Fibroblast of lung (primary cell): ENCODE measurements at regions not wholly inside any gene's neighbourhood (a gene's known extent, or its start where the extent isn't known, plus 50 kb on each side); places are given as distances from the start of the nearest gene placed in this dataset.

Experiments
- DNase-seq, 2 donors: peaks; one replicate each; pipeline versions ENCODE4 v3.0.0 to v3.0.0-alpha.2; 2010; ENCODE audit warnings: low read depth in 2 of 2
- H2AFZ ChIP-seq: 2 replicates; pipeline ENCODE4 v1.5.1; 2012; ENCODE audit warnings: low read length, control low read depth, inconsistent platforms
- H3K27ac ChIP-seq: 2 replicates; pipeline ENCODE4 v1.5.1; 2011; ENCODE audit warnings: low read length, control low read depth; ENCODE audit not compliant: insufficient read depth
- H3K27me3 ChIP-seq: 2 replicates; pipeline ENCODE4 v1.5.1; 2011; ENCODE audit warnings: mild to moderate bottlenecking, low read length; ENCODE audit not compliant: control insufficient read depth, insufficient read depth
- H3K36me3 ChIP-seq: 2 replicates; pipeline ENCODE4 v1.5.1; 2011; ENCODE audit warnings: low read length; ENCODE audit not compliant: control insufficient read depth, insufficient read depth
- H3K4me1 ChIP-seq: 2 replicates; pipeline ENCODE4 v1.5.1; 2011; ENCODE audit warnings: low read length; ENCODE audit not compliant: control insufficient read depth, insufficient read depth; ENCODE audit errors: extremely low read depth
- H3K4me2 ChIP-seq: 2 replicates; pipeline ENCODE4 v1.5.1; 2011; ENCODE audit warnings: low read length, control low read depth; ENCODE audit not compliant: insufficient read depth; ENCODE audit errors: extremely low read depth
- H3K4me3 ChIP-seq, 4 experiments: fragments of 200-600 bp in 1 of 4; sonication (generic) in 1 of 4; replicated peaks in 1 of 4; 2 replicates each; pipeline ENCODE4 v1.5.1; 2011 to 2016; ENCODE audit warnings: low read length in 4 of 4, low read depth in 3 of 4, mild to moderate bottlenecking in 3 of 4, control low read depth in 2 of 4, inconsistent platforms in 1 of 4, mixed read lengths in 1 of 4; ENCODE audit not compliant: insufficient read depth in 1 of 4; ENCODE audit errors: control extremely low read depth in 1 of 4
- H3K79me2 ChIP-seq: 2 replicates; pipeline ENCODE4 v1.5.1; 2012; ENCODE audit warnings: mild to moderate bottlenecking, low read length, inconsistent platforms; ENCODE audit not compliant: control insufficient read depth, insufficient read depth
- H3K9ac ChIP-seq: 2 replicates; pipeline ENCODE4 v1.5.1; 2011; ENCODE audit warnings: mild to moderate bottlenecking, low read length, control low read depth; ENCODE audit not compliant: insufficient read depth
- H3K9me3 ChIP-seq: 2 replicates; pipeline ENCODE4 v1.5.1; 2012; ENCODE audit warnings: low read depth, low read length; ENCODE audit not compliant: control insufficient read depth, insufficient read depth
- H4K20me1 ChIP-seq: 2 replicates; pipeline ENCODE4 v1.5.1; 2011; ENCODE audit warnings: low read length; ENCODE audit not compliant: control insufficient read depth, insufficient read depth; ENCODE audit errors: extremely low read depth
- EZH2 ChIP-seq: IDR thresholded peaks from 2 replicates; pipeline ENCODE4 v1.5.1; 2012; ENCODE audit warnings: low read length, control low read depth, mild to moderate bottlenecking; ENCODE audit errors: missing control alignments
- TF ChIP-seq, protein P1 (sequence below), 2 donors: IDR thresholded peaks in 1 of 2; conservative IDR thresholded peaks in 1 of 2; 1 replicate in 1 of 2; 2 replicates in 1 of 2; pipeline ENCODE4 v1.5.1; 2011 to 2012; ENCODE audit warnings: low read length in 2 of 2, control low read depth in 1 of 2, inconsistent platforms in 1 of 2, low read depth in 1 of 2, mild to moderate bottlenecking in 1 of 2

DNA sequence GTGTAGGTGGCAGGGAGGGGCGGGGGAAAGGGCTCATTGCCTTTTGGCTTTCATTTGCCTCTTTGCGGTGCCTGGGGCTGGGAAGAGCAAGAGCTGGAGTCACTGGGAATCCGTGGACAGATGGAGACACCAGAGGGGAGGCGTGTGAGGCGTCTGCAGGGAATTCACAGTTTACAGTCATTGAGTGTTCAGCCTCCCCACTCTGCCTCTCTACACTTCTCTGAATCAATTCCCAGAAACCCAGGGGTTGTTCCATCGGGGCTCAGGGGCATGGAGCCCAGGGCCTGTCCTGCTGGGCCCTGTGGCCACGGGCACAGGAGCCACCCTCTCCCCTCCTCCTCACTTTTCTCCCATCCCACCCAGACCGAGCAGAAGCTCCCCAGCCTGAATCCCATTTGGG is 160.5 kb upstream of the NAV2 start:
- no peak overlapping the region for H3K4me2 ChIP-seq
- H3K27ac ChIP-seq, result no peak overlapping the region
- H3K36me3 ChIP-seq, result no peaks in the 10 kb centered on the region
- TF ChIP-seq, protein P1, sequence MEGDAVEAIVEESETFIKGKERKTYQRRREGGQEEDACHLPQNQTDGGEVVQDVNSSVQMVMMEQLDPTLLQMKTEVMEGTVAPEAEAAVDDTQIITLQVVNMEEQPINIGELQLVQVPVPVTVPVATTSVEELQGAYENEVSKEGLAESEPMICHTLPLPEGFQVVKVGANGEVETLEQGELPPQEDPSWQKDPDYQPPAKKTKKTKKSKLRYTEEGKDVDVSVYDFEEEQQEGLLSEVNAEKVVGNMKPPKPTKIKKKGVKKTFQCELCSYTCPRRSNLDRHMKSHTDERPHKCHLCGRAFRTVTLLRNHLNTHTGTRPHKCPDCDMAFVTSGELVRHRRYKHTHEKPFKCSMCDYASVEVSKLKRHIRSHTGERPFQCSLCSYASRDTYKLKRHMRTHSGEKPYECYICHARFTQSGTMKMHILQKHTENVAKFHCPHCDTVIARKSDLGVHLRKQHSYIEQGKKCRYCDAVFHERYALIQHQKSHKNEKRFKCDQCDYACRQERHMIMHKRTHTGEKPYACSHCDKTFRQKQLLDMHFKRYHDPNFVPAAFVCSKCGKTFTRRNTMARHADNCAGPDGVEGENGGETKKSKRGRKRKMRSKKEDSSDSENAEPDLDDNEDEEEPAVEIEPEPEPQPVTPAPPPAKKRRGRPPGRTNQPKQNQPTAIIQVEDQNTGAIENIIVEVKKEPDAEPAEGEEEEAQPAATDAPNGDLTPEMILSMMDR (conservative IDR thresholded peaks at IDR 0.05 in 1 of 2, IDR thresholded peaks at IDR 0.05 in 1 of 2; ENCODE audit: low read depth in 1 of 2, low read length in 2 of 2), result no peak
- TF ChIP-seq EZH2, result no peak
- peaks cover 4% of the 10 kb centered on the region for H3K4me1 ChIP-seq
- H3K27me3 ChIP-seq, result no peaks in the 10 kb centered on the region
- no peak overlapping the region for H3K4me3 ChIP-seq
- no peaks in the 10 kb centered on the region for H3K9me3 ChIP-seq
- H4K20me1 ChIP-seq, result no peaks in the 10 kb centered on the region
- DNase-seq, result no peak
- H2AFZ ChIP-seq, result no peak overlapping the region
- H3K9ac ChIP-seq, result no peak overlapping the region
- no peaks in the 10 kb centered on the region for H3K79me2 ChIP-seq

DNA sequence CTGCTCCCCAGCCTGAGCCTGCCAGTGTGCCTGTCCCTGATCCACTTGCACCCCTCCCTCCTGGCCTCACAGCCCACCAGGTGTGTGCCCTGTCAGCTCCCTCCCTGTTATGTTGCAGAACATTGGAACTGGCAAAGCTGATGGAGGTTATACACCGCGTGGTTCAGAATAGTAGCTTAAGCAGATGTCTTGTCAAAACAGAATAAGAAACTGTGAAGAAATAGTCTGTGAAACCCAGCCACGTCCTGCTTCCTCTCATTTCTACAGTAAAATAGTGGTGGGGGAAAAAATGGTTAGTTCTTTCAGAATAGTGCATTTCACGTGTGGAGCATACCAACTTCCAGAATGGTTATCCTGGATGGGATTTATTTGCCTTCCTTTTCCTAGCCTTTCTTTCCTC is 161.2 kb upstream of the NAV2 start:
- H2AFZ ChIP-seq, result no peak overlapping the region
- DNase-seq, result peak in 1 of 2 donors; percentile 5
- H3K79me2 ChIP-seq, result no peaks in the 10 kb centered on the region
- H3K4me2 ChIP-seq, result no peak overlapping the region
- H3K27me3 ChIP-seq, result no peaks in the 10 kb centered on the region
- H3K9ac ChIP-seq, result no peak overlapping the region
- TF ChIP-seq, protein P1 (conservative IDR thresholded peaks at IDR 0.05 in 1 of 2, IDR thresholded peaks at IDR 0.05 in 1 of 2; ENCODE audit: low read depth in 1 of 2, low read length in 2 of 2), result no peak
- no peak for TF ChIP-seq EZH2
- no peaks in the 10 kb centered on the region for H3K36me3 ChIP-seq
- H3K4me3 ChIP-seq, result no peak overlapping the region
- H3K27ac ChIP-seq, result no peak overlapping the region
- H3K9me3 ChIP-seq, result no peaks in the 10 kb centered on the region
- no peaks in the 10 kb centered on the region for H4K20me1 ChIP-seq
- H3K4me1 ChIP-seq, result peaks cover 4% of the 10 kb centered on the region

DNA sequence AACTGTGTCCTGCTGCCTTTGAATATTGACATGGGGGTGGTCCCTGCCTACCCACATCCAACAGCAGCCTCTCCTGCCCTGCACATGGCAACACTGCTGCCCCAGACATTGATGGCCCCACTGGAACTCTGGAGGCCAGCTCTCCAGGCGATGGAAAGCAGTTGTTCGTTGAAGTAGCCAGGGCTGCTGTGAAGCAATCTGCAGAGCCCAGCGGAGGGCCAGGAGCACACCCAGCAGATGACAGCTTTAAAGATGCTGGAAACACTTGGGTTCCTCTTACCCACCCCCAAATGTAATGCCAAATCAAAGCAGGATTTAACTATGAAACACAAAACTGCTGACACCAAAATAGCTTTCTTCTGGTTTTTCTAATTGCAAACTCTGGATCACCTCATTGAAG is 165.6 kb upstream of the NAV2 start:
- no peak overlapping the region for H2AFZ ChIP-seq
- H3K4me3 ChIP-seq, result no peak overlapping the region
- no peaks in the 10 kb centered on the region for H4K20me1 ChIP-seq
- no peak overlapping the region for H3K9ac ChIP-seq
- no peak overlapping the region for H3K4me2 ChIP-seq
- no peaks in the 10 kb centered on the region for H3K4me1 ChIP-seq
- no peak for DNase-seq
- TF ChIP-seq, protein P1 (conservative IDR thresholded peaks at IDR 0.05 in 1 of 2, IDR thresholded peaks at IDR 0.05 in 1 of 2; ENCODE audit: low read depth in 1 of 2, low read length in 2 of 2), result no peak
- no peak for TF ChIP-seq EZH2
- no peak overlapping the region for H3K27ac ChIP-seq
- peaks cover 4% of the 10 kb centered on the region for H3K27me3 ChIP-seq
- H3K9me3 ChIP-seq, result no peaks in the 10 kb centered on the region
- no peaks in the 10 kb centered on the region for H3K79me2 ChIP-seq
- H3K36me3 ChIP-seq, result no peaks in the 10 kb centered on the region
